ENCODE measurements at regions not wholly inside any gene's neighbourhood (a gene's known extent, or its start where the extent isn't known, plus 50 kb on each side); places are given as distances from the start of the nearest gene placed in this dataset.

DNA sequence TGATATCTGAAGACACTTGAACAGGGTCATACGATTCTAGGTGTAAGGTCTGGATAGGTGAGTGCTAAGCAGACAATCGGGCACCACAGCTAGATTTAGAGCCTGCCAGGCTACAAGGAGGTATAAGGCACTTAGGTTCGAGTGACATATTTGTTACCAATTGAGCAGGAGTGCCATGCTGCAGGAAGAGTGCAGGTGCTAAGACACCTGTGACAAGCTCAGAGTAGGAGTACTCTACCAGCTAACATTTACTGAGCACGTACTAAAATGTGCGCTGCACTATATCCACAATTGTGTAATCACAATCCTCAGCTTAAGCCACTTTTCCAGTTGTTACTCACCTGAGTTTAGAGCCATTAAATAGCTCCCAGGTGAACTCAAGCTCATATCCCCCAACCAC, 227.8 kb upstream of the MOCS1 start:
- no peaks in the 10 kb centered on the region for H3K36me3 ChIP-seq (ENCODE audit: control insufficient read depth, low read length)
- no peak overlapping the region for H3K27ac ChIP-seq (ENCODE audit: low read depth, low read length)
- H3K79me2 ChIP-seq (ENCODE audit: control insufficient read depth, low read length) = no peaks in the 10 kb centered on the region
- no peaks in the 10 kb centered on the region for H3F3A ChIP-seq (ENCODE audit: control insufficient read depth, insufficient read depth)
- H3K4me1 ChIP-seq (ENCODE audit: control insufficient read depth, low read length) = no peaks in the 10 kb centered on the region
- H3K9me2 ChIP-seq (replicated peaks; ENCODE audit: control insufficient read depth, low read length) = no peaks in the 10 kb centered on the region
- H3K4me2 ChIP-seq (ENCODE audit: low read length) = no peak overlapping the region
- no peaks in the 10 kb centered on the region for H3K27me3 ChIP-seq (ENCODE audit: control insufficient read depth, low read length)
- no peak for TF ChIP-seq EZH2phosphoT487 (IDR thresholded peaks at IDR 0.05; ENCODE audit: borderline replicate concordance, low read length)
- TF ChIP-seq, protein P1, sequence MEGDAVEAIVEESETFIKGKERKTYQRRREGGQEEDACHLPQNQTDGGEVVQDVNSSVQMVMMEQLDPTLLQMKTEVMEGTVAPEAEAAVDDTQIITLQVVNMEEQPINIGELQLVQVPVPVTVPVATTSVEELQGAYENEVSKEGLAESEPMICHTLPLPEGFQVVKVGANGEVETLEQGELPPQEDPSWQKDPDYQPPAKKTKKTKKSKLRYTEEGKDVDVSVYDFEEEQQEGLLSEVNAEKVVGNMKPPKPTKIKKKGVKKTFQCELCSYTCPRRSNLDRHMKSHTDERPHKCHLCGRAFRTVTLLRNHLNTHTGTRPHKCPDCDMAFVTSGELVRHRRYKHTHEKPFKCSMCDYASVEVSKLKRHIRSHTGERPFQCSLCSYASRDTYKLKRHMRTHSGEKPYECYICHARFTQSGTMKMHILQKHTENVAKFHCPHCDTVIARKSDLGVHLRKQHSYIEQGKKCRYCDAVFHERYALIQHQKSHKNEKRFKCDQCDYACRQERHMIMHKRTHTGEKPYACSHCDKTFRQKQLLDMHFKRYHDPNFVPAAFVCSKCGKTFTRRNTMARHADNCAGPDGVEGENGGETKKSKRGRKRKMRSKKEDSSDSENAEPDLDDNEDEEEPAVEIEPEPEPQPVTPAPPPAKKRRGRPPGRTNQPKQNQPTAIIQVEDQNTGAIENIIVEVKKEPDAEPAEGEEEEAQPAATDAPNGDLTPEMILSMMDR (IDR thresholded peaks at IDR 0.05; ENCODE audit: low read depth, low read length, poor library complexity, severe bottlenecking) = no peak
- no peaks in the 10 kb centered on the region for H4K20me1 ChIP-seq (ENCODE audit: control insufficient read depth, insufficient read depth, low read depth, low read length)
- H3K9me3 ChIP-seq (ENCODE audit: control insufficient read depth, insufficient read depth, low read length) = no peaks in the 10 kb centered on the region
- H3K4me3 ChIP-seq (ENCODE audit: low read length) = no peak overlapping the region

DNA sequence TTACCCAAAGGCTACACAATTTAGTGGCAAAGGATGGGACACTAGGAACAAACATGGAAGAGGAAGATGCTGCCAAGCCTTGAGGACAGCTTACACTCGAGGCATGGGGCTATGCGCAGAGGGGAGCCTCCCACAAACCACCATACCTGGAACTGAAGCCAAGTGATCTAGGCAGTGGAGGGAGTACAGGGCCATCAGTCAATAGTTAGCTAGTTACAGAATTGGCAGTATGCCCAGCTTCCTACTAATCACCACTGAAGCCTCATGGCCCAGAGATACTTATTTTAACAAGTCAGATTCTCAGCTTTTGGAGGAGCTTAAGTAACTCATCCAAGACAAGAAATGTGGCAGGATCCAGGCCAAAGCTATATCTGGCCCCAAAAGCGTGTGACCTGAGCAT, 226.6 kb upstream of the MOCS1 start:
- Histone ChIP-seq H3K27me3 (ENCODE audit: control insufficient read depth, low read length) (no peaks in the 10 kb centered on the region), H3K4me1 (ENCODE audit: control insufficient read depth, low read length) (no peaks in the 10 kb centered on the region), H3K36me3 (ENCODE audit: control insufficient read depth, low read length) (no peaks in the 10 kb centered on the region), H3K79me2 (ENCODE audit: control insufficient read depth, low read length) (no peaks in the 10 kb centered on the region), H3K4me3 (ENCODE audit: low read length) (no peak overlapping the region), H3K9me2 (replicated peaks; ENCODE audit: control insufficient read depth, low read length) (no peaks in the 10 kb centered on the region), H3K9me3 (ENCODE audit: control insufficient read depth, insufficient read depth, low read length) (no peaks in the 10 kb centered on the region), H3K4me2 (ENCODE audit: low read length) (no peak overlapping the region), H3F3A (ENCODE audit: control insufficient read depth, insufficient read depth) (no peaks in the 10 kb centered on the region), H4K20me1 (ENCODE audit: control insufficient read depth, insufficient read depth, low read depth, low read length) (no peaks in the 10 kb centered on the region), H3K27ac (ENCODE audit: low read depth, low read length) (no peak overlapping the region)
- no peak for TF ChIP-seq EZH2phosphoT487 (IDR thresholded peaks at IDR 0.05; ENCODE audit: borderline replicate concordance, low read length)
- TF ChIP-seq, protein P1 (IDR thresholded peaks at IDR 0.05; ENCODE audit: low read depth, low read length, poor library complexity, severe bottlenecking) = no peak

DNA sequence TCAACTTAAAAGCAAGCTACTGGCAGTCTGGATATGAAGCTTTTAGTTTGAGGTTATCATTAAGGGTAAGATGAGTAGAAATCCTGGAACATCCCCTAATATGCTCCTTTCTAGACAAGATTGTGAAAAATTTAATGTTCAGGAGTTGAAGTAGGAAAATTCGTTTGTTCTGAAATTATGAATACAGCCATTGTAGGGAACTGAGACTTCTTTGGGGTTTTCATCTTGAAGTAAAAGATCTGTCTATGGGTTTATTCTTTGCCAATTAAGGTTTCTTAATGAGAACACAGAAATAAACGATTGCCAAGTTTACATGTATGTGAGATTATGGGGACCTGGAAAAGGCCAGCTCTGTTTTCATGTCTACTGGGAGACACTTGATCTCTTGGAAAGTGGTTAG, 225.6 kb upstream of the MOCS1 start:
- Histone ChIP-seq H3K79me2 (ENCODE audit: control insufficient read depth, low read length) (no peaks in the 10 kb centered on the region), H3K4me1 (ENCODE audit: control insufficient read depth, low read length) (no peaks in the 10 kb centered on the region), H3K9me2 (replicated peaks; ENCODE audit: control insufficient read depth, low read length) (no peaks in the 10 kb centered on the region), H3K27me3 (ENCODE audit: control insufficient read depth, low read length) (no peaks in the 10 kb centered on the region), H3F3A (ENCODE audit: control insufficient read depth, insufficient read depth) (no peaks in the 10 kb centered on the region), H3K4me2 (ENCODE audit: low read length) (no peak overlapping the region), H3K9me3 (ENCODE audit: control insufficient read depth, insufficient read depth, low read length) (no peaks in the 10 kb centered on the region), H3K4me3 (ENCODE audit: low read length) (no peak overlapping the region), H4K20me1 (ENCODE audit: control insufficient read depth, insufficient read depth, low read depth, low read length) (no peaks in the 10 kb centered on the region), H3K36me3 (ENCODE audit: control insufficient read depth, low read length) (no peaks in the 10 kb centered on the region), H3K27ac (ENCODE audit: low read depth, low read length) (no peak overlapping the region)
- TF ChIP-seq, protein P1 (IDR thresholded peaks at IDR 0.05; ENCODE audit: low read depth, low read length, poor library complexity, severe bottlenecking) = no peak
- TF ChIP-seq EZH2phosphoT487 (IDR thresholded peaks at IDR 0.05; ENCODE audit: borderline replicate concordance, low read length) = no peak
